Lower leg skin (tissue), 4 donors: ENCODE measurements at regions not wholly inside any gene's neighbourhood (a gene's known extent, or its start where the extent isn't known, plus 50 kb on each side); places are given as distances from the start of the nearest gene placed in this dataset.

Experiments used
- DNase-seq, 2 donors: peaks; one replicate each; pipeline ENCODE4 v3.0.0-alpha.2; 2019; ENCODE audit warnings: low spot score in 2 of 2
- H3K4me3 ChIP-seq: fragments of 200-600 bp; sonication (generic); 2 replicates; pipeline ENCODE4 v1.5.1; 2017; ENCODE audit warnings: mild to moderate bottlenecking, low read depth; ENCODE audit not compliant: poor library complexity, severe bottlenecking
- CTCF ChIP-seq, 3 donors: fragments of 450-650 bp; IDR thresholded peaks; one replicate each; pipeline ENCODE4 v1.5.1; 2016; ENCODE audit warnings: antibody characterized with exemption in 3 of 3, mild to moderate bottlenecking in 3 of 3, moderate library complexity in 2 of 3
- POLR2A ChIP-seq, 2 donors: fragments of 450-650 bp; IDR thresholded peaks; one replicate each; pipeline ENCODE4 v1.6.1; 2016 to 2017; ENCODE audit warnings: antibody characterized with exemption in 2 of 2, mild to moderate bottlenecking in 1 of 2, moderate library complexity in 1 of 2
- WGBS, 2 donors: methylation state at CpG; one replicate each; pipeline ENCODE4 v1.1.5; 2018; 5-methylcytosine and 5-hydroxymethylcytosine counted together
- intact Hi-C: fragments of 100-400 bp; cut with DNase I; formaldehyde crosslinking; loops from one replicate; pipeline ENCODE4 v1.15.0; 2023; ENCODE audit warnings: low total_unique reads

- intact Hi-C loops, result no loop called here
- 61 to 68% methylated on average over 7 of the region's 7 CpGs for WGBS, 2 donors
- TF ChIP-seq POLR2A (IDR thresholded peaks at IDR 0.05), result no peak
- no peak for TF ChIP-seq CTCF (IDR thresholded peaks at IDR 0.05)
- DNase-seq, result no peak
- H3K4me3 ChIP-seq, result no peak overlapping the region
These were observed 330.4 kb upstream of the SMIM21 start for GRCh38 chr18:75757951-75758350.

- WGBS, 2 donors, result 82 to 85% methylated on average over 3 of the region's 3 CpGs
- no peak for DNase-seq
- no peak for TF ChIP-seq CTCF (IDR thresholded peaks at IDR 0.05)
- TF ChIP-seq POLR2A (IDR thresholded peaks at IDR 0.05), result no peak
- no peak overlapping the region for H3K4me3 ChIP-seq
- intact Hi-C loops, result no loop called here
These were observed 326.9 kb upstream of the SMIM21 start for GRCh38 chr18:75754433-75754832.

- 87 to 100% methylated on average over 1 to 3 of the region's 3 CpGs for WGBS, 2 donors
- H3K4me3 ChIP-seq, result no peak overlapping the region
- no peak for DNase-seq
- no peak for TF ChIP-seq CTCF (IDR thresholded peaks at IDR 0.05)
- TF ChIP-seq POLR2A (IDR thresholded peaks at IDR 0.05), result no peak
- intact Hi-C loops, result no loop called here
These were observed 326.2 kb upstream of the SMIM21 start for GRCh38 chr18:75753753-75754152.

- no peak for TF ChIP-seq CTCF (IDR thresholded peaks at IDR 0.05)
- no peak for TF ChIP-seq POLR2A (IDR thresholded peaks at IDR 0.05)
- intact Hi-C loops, result no loop called here
- no peak for DNase-seq
- 31 to 58% methylated on average over 11 of the region's 11 CpGs for WGBS, 2 donors
- H3K4me3 ChIP-seq, result no peak overlapping the region
These were observed 325.3 kb upstream of the SMIM21 start for GRCh38 chr18:75752740-75753263.

- WGBS, 2 donors, result 92 to 93% methylated on average over 7 of the region's 7 CpGs
- DNase-seq, result no peak
- no peak overlapping the region for H3K4me3 ChIP-seq
- intact Hi-C loops, result loop anchor here (10.0 kb wide), 1 partner anchor 950 kb away; no protein-coding TSS in a partner anchor
- TF ChIP-seq POLR2A (IDR thresholded peaks at IDR 0.05), result no peak
- TF ChIP-seq CTCF (IDR thresholded peaks at IDR 0.05), result no peak
These were observed 317.6 kb upstream of the SMIM21 start for GRCh38 chr18:75745147-75745546.

GRCh38 chr18:75742516-75742915 is 315.0 kb upstream of the SMIM21 start:
- DNase-seq, result no peak
- WGBS, 2 donors, result 39 to 46% methylated on average over 4 of the region's 4 CpGs
- TF ChIP-seq CTCF (IDR thresholded peaks at IDR 0.05), result no peak
- no peak for TF ChIP-seq POLR2A (IDR thresholded peaks at IDR 0.05)
- H3K4me3 ChIP-seq, result no peak overlapping the region
- intact Hi-C loops, result loop anchor here (10.0 kb wide), 1 partner anchor 952 kb away; no protein-coding TSS in a partner anchor
